ENCODE measurements at regions not wholly inside any gene's neighbourhood (a gene's known extent, or its start where the extent isn't known, plus 50 kb on each side); places are given as distances from the start of the nearest gene placed in this dataset.

DNA sequence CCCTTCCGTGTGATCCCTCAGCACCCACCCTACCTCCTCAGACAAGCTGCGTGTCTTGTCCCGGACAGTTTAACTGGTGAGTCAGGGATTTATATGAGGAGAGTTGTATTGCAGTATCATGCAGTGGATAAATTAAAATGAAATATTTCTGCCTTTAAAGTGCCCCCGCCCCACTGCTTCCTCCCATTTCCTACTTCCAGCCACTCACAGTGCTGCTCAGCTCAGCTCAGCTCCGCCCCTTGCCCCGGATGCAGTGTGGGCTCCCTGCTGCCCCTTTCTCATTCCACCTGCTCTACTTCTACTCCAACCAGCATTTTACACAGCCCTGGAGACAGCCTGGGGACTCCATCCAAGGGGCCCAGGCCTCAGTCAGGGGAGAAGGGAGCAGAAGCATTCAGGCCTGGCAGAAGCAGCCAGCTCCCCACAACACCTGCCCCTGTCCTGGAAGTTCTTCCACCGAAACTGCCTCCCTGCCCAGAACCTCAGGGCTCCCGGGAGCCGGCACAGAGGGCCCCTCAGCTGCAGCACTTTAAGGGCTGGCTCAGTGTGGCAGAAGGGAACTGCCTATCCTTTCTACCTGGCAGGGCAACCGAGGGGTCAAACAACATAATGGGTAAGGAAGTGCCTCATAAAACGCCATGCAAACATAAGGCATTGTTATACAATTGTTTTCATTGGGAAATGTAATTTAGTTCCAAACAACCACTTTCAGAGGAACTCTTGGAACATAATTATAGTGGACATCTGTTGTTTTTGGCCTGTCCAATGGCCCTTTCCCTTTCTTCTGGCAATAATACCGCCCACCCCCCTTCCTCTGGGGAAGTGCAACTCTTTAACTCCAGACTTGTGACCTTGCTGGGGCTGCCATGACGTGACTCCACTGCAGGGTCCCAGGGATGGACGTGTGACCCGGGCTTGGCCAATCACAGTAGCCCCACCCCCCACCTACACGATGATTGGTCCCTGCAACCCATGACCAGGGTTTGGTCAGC, 102.3 kb downstream of the LIPG start:
- ChIA-PET CTCF (no interaction called here), POLR2A (no interaction called here)
- Histone ChIP-seq H3K36me3 (ENCODE audit: control insufficient read depth in 2 of 2, insufficient read depth in 1 of 2, low read length in 2 of 2) (no peaks in the 10 kb centered on the region), H3K4me3 (ENCODE audit: low read depth, low read length) (no peak overlapping the region), H3K27ac (ENCODE audit: extremely low read depth, low read depth, low read length) (peak overlapping the region; percentile 49; the same call in 1 of the 2 replicates), H3K4me1 (ENCODE audit: control insufficient read depth, insufficient read depth, low read length) (peaks cover 21% of the 10 kb centered on the region), H3K9me3 (ENCODE audit: control insufficient read depth, insufficient read depth, low read depth, low read length) (no peaks in the 10 kb centered on the region)
- no peak for TF ChIP-seq ZNF133 (tag by site-specific recombination; IDR thresholded peaks at IDR 0.05)
- TF ChIP-seq, protein P1, sequence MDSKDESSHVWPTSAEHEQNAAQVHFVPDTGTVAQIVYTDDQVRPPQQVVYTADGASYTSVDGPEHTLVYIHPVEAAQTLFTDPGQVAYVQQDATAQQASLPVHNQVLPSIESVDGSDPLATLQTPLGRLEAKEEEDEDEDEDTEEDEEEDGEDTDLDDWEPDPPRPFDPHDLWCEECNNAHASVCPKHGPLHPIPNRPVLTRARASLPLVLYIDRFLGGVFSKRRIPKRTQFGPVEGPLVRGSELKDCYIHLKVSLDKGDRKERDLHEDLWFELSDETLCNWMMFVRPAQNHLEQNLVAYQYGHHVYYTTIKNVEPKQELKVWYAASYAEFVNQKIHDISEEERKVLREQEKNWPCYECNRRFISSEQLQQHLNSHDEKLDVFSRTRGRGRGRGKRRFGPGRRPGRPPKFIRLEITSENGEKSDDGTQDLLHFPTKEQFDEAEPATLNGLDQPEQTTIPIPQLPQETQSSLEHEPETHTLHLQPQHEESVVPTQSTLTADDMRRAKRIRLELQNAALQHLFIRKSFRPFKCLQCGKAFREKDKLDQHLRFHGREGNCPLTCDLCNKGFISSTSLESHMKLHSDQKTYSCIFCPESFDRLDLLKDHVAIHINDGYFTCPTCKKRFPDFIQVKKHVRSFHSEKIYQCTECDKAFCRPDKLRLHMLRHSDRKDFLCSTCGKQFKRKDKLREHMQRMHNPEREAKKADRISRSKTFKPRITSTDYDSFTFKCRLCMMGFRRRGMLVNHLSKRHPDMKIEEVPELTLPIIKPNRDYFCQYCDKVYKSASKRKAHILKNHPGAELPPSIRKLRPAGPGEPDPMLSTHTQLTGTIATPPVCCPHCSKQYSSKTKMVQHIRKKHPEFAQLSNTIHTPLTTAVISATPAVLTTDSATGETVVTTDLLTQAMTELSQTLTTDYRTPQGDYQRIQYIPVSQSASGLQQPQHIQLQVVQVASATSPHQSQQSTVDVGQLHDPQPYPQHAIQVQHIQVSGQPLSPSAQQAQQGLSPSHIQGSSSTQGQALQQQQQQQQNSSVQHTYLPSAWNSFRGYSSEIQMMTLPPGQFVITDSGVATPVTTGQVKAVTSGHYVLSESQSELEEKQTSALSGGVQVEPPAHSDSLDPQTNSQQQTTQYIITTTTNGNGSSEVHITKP (tag by site-specific recombination; IDR thresholded peaks at IDR 0.05): 0 out of 2 replicates have a peak, but pooled peaks have one; percentile 39
- TF ChIP-seq ZBTB20 (tag by site-specific recombination; IDR thresholded peaks at IDR 0.05): peak; percentile 95
- TF ChIP-seq ZNF670 (tag by site-specific recombination; IDR thresholded peaks at IDR 0.05; ENCODE audit: low read depth): no peak
- TF ChIP-seq, protein P2, sequence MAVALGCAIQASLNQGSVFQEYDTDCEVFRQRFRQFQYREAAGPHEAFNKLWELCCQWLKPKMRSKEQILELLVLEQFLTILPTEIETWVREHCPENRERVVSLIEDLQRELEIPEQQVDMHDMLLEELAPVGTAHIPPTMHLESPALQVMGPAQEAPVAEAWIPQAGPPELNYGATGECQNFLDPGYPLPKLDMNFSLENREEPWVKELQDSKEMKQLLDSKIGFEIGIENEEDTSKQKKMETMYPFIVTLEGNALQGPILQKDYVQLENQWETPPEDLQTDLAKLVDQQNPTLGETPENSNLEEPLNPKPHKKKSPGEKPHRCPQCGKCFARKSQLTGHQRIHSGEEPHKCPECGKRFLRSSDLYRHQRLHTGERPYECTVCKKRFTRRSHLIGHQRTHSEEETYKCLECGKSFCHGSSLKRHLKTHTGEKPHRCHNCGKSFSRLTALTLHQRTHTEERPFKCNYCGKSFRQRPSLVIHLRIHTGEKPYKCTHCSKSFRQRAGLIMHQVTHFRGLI (tag by site-specific recombination; IDR thresholded peaks at IDR 0.05): peak; percentile 83
- TF ChIP-seq SP3 (tag by site-specific recombination; IDR thresholded peaks at IDR 0.05): peak; percentile 90
- no peak for TF ChIP-seq ZNF433 (tag by site-specific recombination; IDR thresholded peaks at IDR 0.05; ENCODE audit: low read depth)
- TF ChIP-seq ZNF600 (tag by site-specific recombination; IDR thresholded peaks at IDR 0.05): 0 out of 2 replicates have a peak, but pooled peaks have one; percentile 60
- 0 out of 2 replicates have a peak, but pooled peaks have one; percentile 40 for TF ChIP-seq ZNF664 (tag by site-specific recombination; IDR thresholded peaks at IDR 0.05)
- TF ChIP-seq ZNF623 (tag by site-specific recombination; IDR thresholded peaks at IDR 0.05): 0 out of 2 replicates have a peak, but pooled peaks have one; percentile 3
- no peak for TF ChIP-seq ZNF37A (tag by site-specific recombination; IDR thresholded peaks at IDR 0.05)
- TF ChIP-seq ZNF335 (tag by site-specific recombination; conservative IDR thresholded peaks at IDR 0.05): peak; percentile 62
- TF ChIP-seq ZNF2 (tag by site-specific recombination; IDR thresholded peaks at IDR 0.05): no peak
- peak; percentile 29; the same call in 1 of the 2 replicates for TF ChIP-seq ZNF366 (tag by site-specific recombination; conservative IDR thresholded peaks at IDR 0.05)
- no peak for TF ChIP-seq EGR2 (tag by site-specific recombination; IDR thresholded peaks at IDR 0.05; ENCODE audit: low read depth)
- TF ChIP-seq ZNF302 (tag by site-specific recombination; IDR thresholded peaks at IDR 0.05; ENCODE audit: low read depth): no peak
- TF ChIP-seq ZXDB (tag by site-specific recombination; IDR thresholded peaks at IDR 0.05): peak; percentile 90
- peak; percentile 42; the same call in 1 of the 2 replicates for TF ChIP-seq ZBTB17 (tag by site-specific recombination; IDR thresholded peaks at IDR 0.05)
- peak; percentile 41; the same call in 1 of the 2 replicates for TF ChIP-seq SCRT2 (tag by site-specific recombination; IDR thresholded peaks at IDR 0.05)
- no peak for TF ChIP-seq ZNF830 (tag by site-specific recombination; IDR thresholded peaks at IDR 0.05; ENCODE audit: low read depth)
- TF ChIP-seq YY1 (tag by site-specific recombination; IDR thresholded peaks at IDR 0.05): no peak
- no peak for TF ChIP-seq BCL11B (tag by site-specific recombination; IDR thresholded peaks at IDR 0.05; ENCODE audit: low read depth)
- TF ChIP-seq HOXD13 (CRISPR knock-in tag; IDR thresholded peaks at IDR 0.05; ENCODE audit: borderline replicate concordance): no peak
- TF ChIP-seq, protein P3, sequence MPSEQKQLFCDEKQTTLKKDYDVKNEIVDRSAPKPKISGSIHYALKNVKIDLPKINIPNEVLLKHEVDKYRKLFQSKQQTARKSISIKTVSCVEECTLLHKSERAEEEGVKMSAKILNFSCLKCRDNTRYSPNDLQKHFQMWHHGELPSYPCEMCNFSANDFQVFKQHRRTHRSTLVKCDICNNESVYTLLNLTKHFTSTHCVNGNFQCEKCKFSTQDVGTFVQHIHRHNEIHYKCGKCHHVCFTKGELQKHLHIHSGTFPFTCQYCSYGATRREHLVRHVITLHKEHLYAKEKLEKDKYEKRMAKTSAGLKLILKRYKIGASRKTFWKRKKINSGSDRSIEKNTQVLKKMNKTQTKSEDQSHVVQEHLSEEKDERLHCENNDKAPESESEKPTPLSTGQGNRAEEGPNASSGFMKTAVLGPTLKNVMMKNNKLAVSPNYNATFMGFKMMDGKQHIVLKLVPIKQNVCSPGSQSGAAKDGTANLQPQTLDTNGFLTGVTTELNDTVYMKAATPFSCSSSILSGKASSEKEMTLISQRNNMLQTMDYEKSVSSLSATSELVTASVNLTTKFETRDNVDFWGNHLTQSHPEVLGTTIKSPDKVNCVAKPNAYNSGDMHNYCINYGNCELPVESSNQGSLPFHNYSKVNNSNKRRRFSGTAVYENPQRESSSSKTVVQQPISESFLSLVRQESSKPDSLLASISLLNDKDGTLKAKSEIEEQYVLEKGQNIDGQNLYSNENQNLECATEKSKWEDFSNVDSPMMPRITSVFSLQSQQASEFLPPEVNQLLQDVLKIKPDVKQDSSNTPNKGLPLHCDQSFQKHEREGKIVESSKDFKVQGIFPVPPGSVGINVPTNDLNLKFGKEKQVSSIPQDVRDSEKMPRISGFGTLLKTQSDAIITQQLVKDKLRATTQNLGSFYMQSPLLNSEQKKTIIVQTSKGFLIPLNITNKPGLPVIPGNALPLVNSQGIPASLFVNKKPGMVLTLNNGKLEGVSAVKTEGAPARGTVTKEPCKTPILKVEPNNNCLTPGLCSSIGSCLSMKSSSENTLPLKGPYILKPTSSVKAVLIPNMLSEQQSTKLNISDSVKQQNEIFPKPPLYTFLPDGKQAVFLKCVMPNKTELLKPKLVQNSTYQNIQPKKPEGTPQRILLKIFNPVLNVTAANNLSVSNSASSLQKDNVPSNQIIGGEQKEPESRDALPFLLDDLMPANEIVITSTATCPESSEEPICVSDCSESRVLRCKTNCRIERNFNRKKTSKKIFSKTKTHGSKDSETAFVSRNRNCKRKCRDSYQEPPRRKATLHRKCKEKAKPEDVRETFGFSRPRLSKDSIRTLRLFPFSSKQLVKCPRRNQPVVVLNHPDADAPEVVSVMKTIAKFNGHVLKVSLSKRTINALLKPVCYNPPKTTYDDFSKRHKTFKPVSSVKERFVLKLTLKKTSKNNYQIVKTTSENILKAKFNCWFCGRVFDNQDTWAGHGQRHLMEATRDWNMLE (tag by site-specific recombination; conservative IDR thresholded peaks at IDR 0.05; ENCODE audit: low read depth): peak; percentile 95
- TF ChIP-seq ZBTB48 (tag by site-specific recombination; IDR thresholded peaks at IDR 0.05): peak; percentile 68
- TF ChIP-seq, protein P4, sequence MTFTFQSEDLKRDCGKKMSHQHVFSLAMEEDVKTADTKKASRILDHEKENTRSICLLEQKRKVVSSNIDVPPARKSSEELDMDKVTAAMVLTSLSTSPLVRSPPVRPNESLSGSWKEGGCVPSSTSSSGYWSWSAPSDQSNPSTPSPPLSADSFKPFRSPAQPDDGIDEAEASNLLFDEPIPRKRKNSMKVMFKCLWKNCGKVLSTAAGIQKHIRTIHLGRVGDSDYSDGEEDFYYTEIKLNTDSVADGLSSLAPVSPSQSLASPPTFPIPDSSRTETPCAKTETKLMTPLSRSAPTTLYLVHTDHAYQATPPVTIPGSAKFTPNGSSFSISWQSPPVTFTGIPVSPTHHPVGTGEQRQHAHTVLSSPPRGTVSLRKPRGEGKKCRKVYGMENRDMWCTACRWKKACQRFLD (tag by site-specific recombination; IDR thresholded peaks at IDR 0.05): no peak

Measured in HEK293 (cell line).